Endodermal cell (in vitro differentiated cells): ENCODE measurements at regions not wholly inside any gene's neighbourhood (a gene's known extent, or its start where the extent isn't known, plus 50 kb on each side); places are given as distances from the start of the nearest gene placed in this dataset.

Experiments used
- DNase-seq: peaks from one replicate; pipeline ENCODE4 v3.0.0-alpha.2; 2017
- H3K27ac ChIP-seq: 2 replicates; pipeline ENCODE4 v1.5.1; 2013; ENCODE audit warnings: mild to moderate bottlenecking, low read depth, low read length, moderate library complexity
- H3K27me3 ChIP-seq: 2 replicates; pipeline ENCODE4 v1.6.1; 2013; ENCODE audit warnings: mild to moderate bottlenecking, low read length, moderate library complexity; ENCODE audit not compliant: insufficient read depth, control insufficient read depth, poor library complexity, severe bottlenecking
- H3K36me3 ChIP-seq: 2 replicates; pipeline ENCODE4 v1.7.0; 2013; ENCODE audit warnings: mild to moderate bottlenecking, low read length, moderate library complexity; ENCODE audit not compliant: control insufficient read depth, insufficient read depth
- H3K4me1 ChIP-seq: one replicate; pipeline ENCODE4 v1.7.0; 2013; ENCODE audit warnings: low read length; ENCODE audit not compliant: control insufficient read depth, insufficient read depth
- H3K4me3 ChIP-seq: 2 replicates; pipeline ENCODE4 v1.5.1; 2013; ENCODE audit warnings: mild to moderate bottlenecking, low read length, moderate library complexity
- H3K9ac ChIP-seq: 2 replicates; pipeline ENCODE4 v1.6.1; 2013; ENCODE audit warnings: mild to moderate bottlenecking, low read length, moderate library complexity; ENCODE audit not compliant: poor library complexity, severe bottlenecking; ENCODE audit errors: extremely low read depth
- H3K9me3 ChIP-seq: 2 replicates; pipeline ENCODE4 v1.6.1; 2013; ENCODE audit warnings: mild to moderate bottlenecking, low read length, moderate library complexity; ENCODE audit not compliant: control insufficient read depth
- H3K27ac Mint-ChIP-seq: 2 replicates; pipeline ENCODE4 v1.8.0; 2020; ENCODE audit warnings: mixed read lengths
- H3K27me3 Mint-ChIP-seq: 2 replicates; pipeline ENCODE4 v1.8.0; 2021; ENCODE audit warnings: mild to moderate bottlenecking, mixed read lengths; ENCODE audit not compliant: insufficient read depth
- H3K36me3 Mint-ChIP-seq: 2 replicates; pipeline ENCODE4 v1.8.0; 2020; ENCODE audit warnings: low read depth, mixed read lengths
- H3K4me1 Mint-ChIP-seq: 2 replicates; pipeline ENCODE4 v1.8.0; 2020; ENCODE audit warnings: mixed read lengths
- H3K4me3 Mint-ChIP-seq: 2 replicates; pipeline ENCODE4 v1.8.0; 2020; ENCODE audit warnings: mild to moderate bottlenecking, moderate library complexity, mixed read lengths
- H3K9me3 Mint-ChIP-seq: 2 replicates; pipeline ENCODE4 v1.8.0; 2020; ENCODE audit warnings: mild to moderate bottlenecking, mixed read lengths
- CTCF ChIP-seq: fragments of 200-600 bp; sonication (generic); conservative IDR thresholded peaks from 2 replicates; pipeline ENCODE4 v1.5.0; 2021; ENCODE audit warnings: antibody characterized with exemption, mild to moderate bottlenecking
- WGBS, 2 experiments: methylation state at CpG; one replicate each; pipeline versions ENCODE4 v1.1.5 to v1.1.7; 2013; ENCODE audit warnings: missing lambda C conversion rate in 2 of 2, mixed read lengths in 1 of 2; ENCODE audit not compliant: insufficient coverage in 1 of 2, insufficient read length in 1 of 2; 5-methylcytosine and 5-hydroxymethylcytosine counted together

- Mint-ChIP-seq H3K27me3 (no peaks in the 10 kb centered on the region), H3K9me3 (no peaks in the 10 kb centered on the region), H3K4me1 (no peaks in the 10 kb centered on the region), H3K4me3 (no peak overlapping the region), H3K36me3 (no peaks in the 10 kb centered on the region), H3K27ac (no peak overlapping the region)
- H3K27me3 ChIP-seq, result no peaks in the 10 kb centered on the region
- no peak overlapping the region for H3K9ac ChIP-seq
- no peak overlapping the region for H3K27ac ChIP-seq
- no peak overlapping the region for H3K4me3 ChIP-seq
- peaks cover 10% of the 10 kb centered on the region for H3K9me3 ChIP-seq
- no peak for DNase-seq
- H3K4me1 ChIP-seq, result no peaks in the 10 kb centered on the region
- no peaks in the 10 kb centered on the region for H3K36me3 ChIP-seq
- TF ChIP-seq CTCF, result no peak
- 84 to 88% methylated on average over 8 to 9 of the region's 9 CpGs for WGBS, 2 experiments
Measured at GRCh38 chr2:14745288-14746076, 113.0 kb downstream of the LRATD1 start.

- TF ChIP-seq CTCF, result no peak
- Mint-ChIP-seq H3K36me3 (no peaks in the 10 kb centered on the region), H3K27ac (no peak overlapping the region), H3K27me3 (no peaks in the 10 kb centered on the region), H3K4me3 (no peak overlapping the region), H3K9me3 (no peaks in the 10 kb centered on the region), H3K4me1 (no peaks in the 10 kb centered on the region)
- Histone ChIP-seq H3K9ac (no peak overlapping the region), H3K4me1 (no peaks in the 10 kb centered on the region), H3K27ac (no peak overlapping the region), H3K36me3 (no peaks in the 10 kb centered on the region), H3K27me3 (no peaks in the 10 kb centered on the region), H3K4me3 (no peak overlapping the region), H3K9me3 (peaks cover 10% of the 10 kb centered on the region)
- no peak for DNase-seq
- 87 to 89% methylated on average over 6 to 7 of the region's 7 CpGs for WGBS, 2 experiments
Measured at GRCh38 chr2:14746133-14746532, 113.6 kb downstream of the LRATD1 start.

GRCh38 chr2:14747447-14747846, 114.9 kb downstream of the LRATD1 start:
- Mint-ChIP-seq H3K36me3 (no peaks in the 10 kb centered on the region), H3K9me3 (no peaks in the 10 kb centered on the region), H3K4me1 (no peaks in the 10 kb centered on the region), H3K4me3 (no peak overlapping the region), H3K27me3 (no peaks in the 10 kb centered on the region), H3K27ac (no peak overlapping the region)
- WGBS, 2 experiments, result 85 to 94% methylated on average over 3 to 5 of the region's 5 CpGs
- TF ChIP-seq CTCF, result no peak
- Histone ChIP-seq H3K9me3 (peaks cover 10% of the 10 kb centered on the region), H3K27ac (no peak overlapping the region), H3K27me3 (no peaks in the 10 kb centered on the region), H3K4me1 (no peaks in the 10 kb centered on the region), H3K9ac (no peak overlapping the region), H3K4me3 (no peak overlapping the region), H3K36me3 (no peaks in the 10 kb centered on the region)
- no peak for DNase-seq
